Esophagus squamous epithelium (tissue), 5 donors: ENCODE measurements at regions not wholly inside any gene's neighbourhood (a gene's known extent, or its start where the extent isn't known, plus 50 kb on each side); places are given as distances from the start of the nearest gene placed in this dataset.

ENCODE experiments used
- DNase-seq: peaks from one replicate; lab custom pipeline; 2025; lab: John Stamatoyannopoulos, UW
- H3K27ac ChIP-seq, 4 donors: fragments of 200-600 bp; sonication (generic); one replicate each; pipeline ENCODE4 v1.5.1; 2016 to 2019; ENCODE audit warnings: mild to moderate bottlenecking in 1 of 4
- H3K27me3 ChIP-seq, 4 donors: fragments of 200-600 bp; sonication (generic); 1 replicate in 3 of 4; 2 replicates in 1 of 4; pipeline versions ENCODE4 v1.5.1 to v1.6.0; 2017 to 2021; ENCODE audit warnings: antibody characterized with exemption in 1 of 4
- H3K36me3 ChIP-seq, 3 donors: fragments of 200-600 bp; sonication (generic); one replicate each; pipeline ENCODE4 v1.5.1; 2016 to 2019
- H3K4me1 ChIP-seq, 3 donors: fragments of 200-600 bp; sonication (generic); one replicate each; pipeline ENCODE4 v1.5.1; 2017 to 2019
- H3K4me3 ChIP-seq, 4 donors: fragments of 200-600 bp; sonication (generic); 1 replicate in 3 of 4; 2 replicates in 1 of 4; pipeline ENCODE4 v1.5.1; 2016 to 2019; ENCODE audit warnings: mild to moderate bottlenecking in 2 of 4, moderate library complexity in 1 of 4
- H3K9me3 ChIP-seq, 3 donors: fragments of 200-600 bp; sonication (generic); one replicate each; pipeline ENCODE4 v1.5.1; 2016 to 2019
- CTCF ChIP-seq, 6 experiments: fragments of 450-650 bp in 4 of 6; fragments of 200-600 bp in 2 of 6; sonication (generic) in 2 of 6; IDR thresholded peaks; one replicate each; pipeline ENCODE4 v1.5.1; 2016 to 2019; ENCODE audit warnings: antibody characterized with exemption in 6 of 6, mild to moderate bottlenecking in 4 of 6, moderate library complexity in 4 of 6
- POLR2A ChIP-seq, 4 donors: fragments of 450-650 bp; IDR thresholded peaks; one replicate each; pipeline ENCODE4 v1.6.1; 2017; ENCODE audit warnings: antibody characterized with exemption in 4 of 4, mild to moderate bottlenecking in 4 of 4, moderate library complexity in 3 of 4
- WGBS, 2 donors: methylation state at CpG; one replicate each; pipeline ENCODE4 v1.1.5; 2018; 5-methylcytosine and 5-hydroxymethylcytosine counted together
- intact Hi-C: fragments of 100-400 bp; cut with DNase I; formaldehyde crosslinking; loops from one replicate; pipeline ENCODE4 v1.15.0; 2022
- donor health status: DM: yes; HTN: yes; CAD: no.

GRCh38 chr2:21486445-21486844, 362.7 kb downstream of the TDRD15 start:
- H3K9me3 ChIP-seq: no peaks in the 10 kb centered on the region
- H3K36me3 ChIP-seq: no peaks in the 10 kb centered on the region
- no peak for DNase-seq
- no peaks in the 10 kb centered on the region for H3K4me1 ChIP-seq
- 59% methylated on average over 2 of the region's 2 CpGs for WGBS, 2 donors
- no peaks in the 10 kb centered on the region for H3K27me3 ChIP-seq
- no peak overlapping the region for H3K4me3 ChIP-seq
- TF ChIP-seq CTCF (IDR thresholded peaks at IDR 0.05): no peak
- TF ChIP-seq POLR2A (IDR thresholded peaks at IDR 0.05): no peak
- intact Hi-C loops: no loop called here
- H3K27ac ChIP-seq: no peak overlapping the region

- 63 to 65% methylated on average over 3 of the region's 3 CpGs for WGBS, 2 donors
Observed at GRCh38 chr2:21489080-21489479, 365.3 kb downstream of the TDRD15 start.

GRCh38 chr2:21498016-21498415, 374.2 kb downstream of the TDRD15 start:
- no peak for TF ChIP-seq CTCF (IDR thresholded peaks at IDR 0.05)
- no peak for TF ChIP-seq POLR2A (IDR thresholded peaks at IDR 0.05)
- no peaks in the 10 kb centered on the region for H3K36me3 ChIP-seq
- H3K4me1 ChIP-seq: no peaks in the 10 kb centered on the region
- H3K9me3 ChIP-seq: no peaks in the 10 kb centered on the region
- H3K27ac ChIP-seq: no peak overlapping the region
- no peak overlapping the region for H3K4me3 ChIP-seq
- no peak for DNase-seq
- intact Hi-C loops: no loop called here
- H3K27me3 ChIP-seq: no peaks in the 10 kb centered on the region
- whole genome bisulfite sequencing, 2 donors: 35 to 40% methylated on average over 4 of the region's 4 CpGs

More at GRCh38 chr2:21489080-21489479, 365.3 kb downstream of the TDRD15 start:
- H3K27me3 ChIP-seq: no peaks in the 10 kb centered on the region
- no peak overlapping the region for H3K27ac ChIP-seq
- no peaks in the 10 kb centered on the region for H3K36me3 ChIP-seq
- DNase-seq: no peak
- H3K4me1 ChIP-seq: no peaks in the 10 kb centered on the region
- H3K9me3 ChIP-seq: no peaks in the 10 kb centered on the region
- H3K4me3 ChIP-seq: no peak overlapping the region
- TF ChIP-seq POLR2A (IDR thresholded peaks at IDR 0.05): no peak
- no peak for TF ChIP-seq CTCF (IDR thresholded peaks at IDR 0.05)
- intact Hi-C loops: no loop called here

GRCh38 chr2:21500401-21500945, 376.7 kb downstream of the TDRD15 start:
- Histone ChIP-seq H3K4me1 (no peaks in the 10 kb centered on the region), H3K36me3 (no peaks in the 10 kb centered on the region), H3K9me3 (no peaks in the 10 kb centered on the region), H3K4me3 (no peak overlapping the region), H3K27ac (no peak overlapping the region), H3K27me3 (no peaks in the 10 kb centered on the region)
- intact Hi-C loops: no loop called here
- TF ChIP-seq CTCF (IDR thresholded peaks at IDR 0.05) (no peak), POLR2A (IDR thresholded peaks at IDR 0.05) (no peak)
- DNase-seq: no peak
- WGBS, 2 donors: 34 to 36% methylated on average over 4 of the region's 4 CpGs

- no peak for DNase-seq
- TF ChIP-seq POLR2A (IDR thresholded peaks at IDR 0.05): no peak
- TF ChIP-seq CTCF (IDR thresholded peaks at IDR 0.05): no peak
- WGBS, 2 donors: 33 to 81% methylated on average over 2 to 5 of the region's 5 CpGs
- Histone ChIP-seq H3K4me3 (no peak overlapping the region), H3K27ac (no peak overlapping the region), H3K4me1 (no peaks in the 10 kb centered on the region), H3K9me3 (no peaks in the 10 kb centered on the region), H3K36me3 (no peaks in the 10 kb centered on the region), H3K27me3 (no peaks in the 10 kb centered on the region)
- intact Hi-C loops: no loop called here
Observed at GRCh38 chr2:21501376-21502027, 377.7 kb downstream of the TDRD15 start.
